Stimulated activated CD4-positive, alpha-beta T cell treated with anti-CD3 and anti-CD28 coated beads, Interleukin-12 subunit alpha, Interleukin-12 subunit beta, amount 100 ng/mL, for 48 hours (primary cell): ENCODE measurements at regions not wholly inside any gene's neighbourhood (a gene's known extent, or its start where the extent isn't known, plus 50 kb on each side); places are given as distances from the start of the nearest gene placed in this dataset.

Experiments used
- DNase-seq, 3 donors: peaks; one replicate each; pipeline ENCODE4 v3.0.0-alpha.2; 2020; ENCODE audit warnings: low read depth in 2 of 3, low spot score in 1 of 3

DNA sequence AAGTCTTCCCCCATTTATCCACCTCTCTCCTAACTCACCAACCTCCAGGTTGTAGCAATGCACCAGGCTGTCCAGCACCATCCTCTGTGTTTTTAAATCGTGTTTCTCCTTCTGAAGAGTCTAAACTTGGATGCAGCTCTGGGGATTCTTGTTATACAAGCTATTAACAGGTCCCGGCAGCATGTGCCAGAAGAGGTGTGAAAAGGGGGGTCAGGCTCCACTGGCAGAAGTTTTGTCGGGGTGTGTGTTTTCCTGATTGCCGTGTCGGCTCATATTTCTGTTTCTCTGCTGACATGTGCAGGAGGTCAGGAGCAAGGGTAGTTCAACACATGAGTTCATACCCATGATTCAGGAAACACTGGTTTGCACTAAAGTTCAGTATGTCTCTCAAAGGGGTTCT, 658.6 kb upstream of the CAMK1G start:
- no peak for DNase-seq

DNA sequence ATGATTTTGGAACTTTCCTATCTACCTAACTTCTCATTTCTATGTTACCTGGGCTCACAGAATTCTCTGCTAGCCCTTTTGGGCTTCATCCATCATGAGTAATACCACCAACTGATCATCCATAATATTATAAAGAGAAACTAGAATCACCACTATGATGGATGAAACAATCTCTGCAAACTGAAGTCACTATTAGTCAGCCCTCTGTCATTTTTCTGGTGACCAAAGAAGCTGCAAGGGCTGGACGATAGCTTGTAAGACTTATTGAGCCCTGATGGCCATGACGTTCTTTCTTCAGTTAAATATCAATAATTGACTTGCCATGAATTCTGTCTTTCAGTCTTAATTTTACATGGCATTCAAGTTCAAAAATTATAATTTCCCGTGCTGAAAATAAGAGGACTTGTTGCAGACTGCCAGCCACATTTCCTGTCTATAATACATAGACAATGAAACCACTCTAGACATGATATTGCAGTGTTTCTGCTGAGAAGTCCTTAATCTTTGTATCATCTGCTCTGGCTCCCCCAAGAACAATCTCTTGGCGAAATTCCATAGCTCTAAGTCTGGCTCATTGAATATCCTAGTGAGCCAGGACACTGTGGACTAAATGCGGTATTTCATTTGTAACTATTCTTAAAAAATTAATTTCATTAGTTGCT, 655.0 kb upstream of the CAMK1G start:
- no peak for DNase-seq

DNA sequence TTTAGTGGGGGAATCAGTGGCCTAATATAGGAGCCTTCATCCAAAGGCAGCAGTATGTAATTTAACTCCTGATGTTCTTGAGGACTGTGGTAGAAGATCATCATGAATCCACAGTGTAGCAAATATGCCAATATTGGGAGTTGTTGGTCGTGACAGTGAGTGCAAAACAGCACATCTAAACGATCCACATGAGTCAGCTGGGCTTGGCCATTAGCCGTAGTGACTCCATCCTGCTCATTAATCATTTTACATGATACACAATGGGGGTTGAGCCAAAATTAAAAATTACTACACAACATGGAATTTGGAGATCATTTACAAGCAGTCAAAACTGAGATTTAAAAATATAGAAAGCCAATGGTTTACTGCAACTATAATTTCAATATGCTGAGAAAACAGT, 653.9 kb upstream of the CAMK1G start:
- no peak for DNase-seq

DNA sequence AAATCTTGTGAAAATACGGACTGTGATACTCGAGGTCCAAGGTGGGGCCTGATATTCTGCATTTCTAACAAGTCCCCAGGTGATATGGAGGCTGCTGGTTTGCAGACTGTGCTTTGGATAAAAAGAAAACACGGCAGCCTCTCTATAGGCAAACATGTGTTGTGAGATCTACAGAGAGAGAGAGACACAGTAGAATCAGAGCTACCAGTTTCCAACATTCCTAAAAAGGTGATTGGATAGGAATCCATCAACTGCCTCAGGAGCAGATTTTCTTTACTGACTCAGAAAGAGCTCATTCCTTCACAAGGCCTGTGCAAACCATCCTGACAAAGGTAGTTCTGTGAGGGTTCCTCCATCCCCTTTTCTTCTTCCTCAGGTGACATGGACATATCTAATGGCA, 651.6 kb upstream of the CAMK1G start:
- no peak for DNase-seq

DNA sequence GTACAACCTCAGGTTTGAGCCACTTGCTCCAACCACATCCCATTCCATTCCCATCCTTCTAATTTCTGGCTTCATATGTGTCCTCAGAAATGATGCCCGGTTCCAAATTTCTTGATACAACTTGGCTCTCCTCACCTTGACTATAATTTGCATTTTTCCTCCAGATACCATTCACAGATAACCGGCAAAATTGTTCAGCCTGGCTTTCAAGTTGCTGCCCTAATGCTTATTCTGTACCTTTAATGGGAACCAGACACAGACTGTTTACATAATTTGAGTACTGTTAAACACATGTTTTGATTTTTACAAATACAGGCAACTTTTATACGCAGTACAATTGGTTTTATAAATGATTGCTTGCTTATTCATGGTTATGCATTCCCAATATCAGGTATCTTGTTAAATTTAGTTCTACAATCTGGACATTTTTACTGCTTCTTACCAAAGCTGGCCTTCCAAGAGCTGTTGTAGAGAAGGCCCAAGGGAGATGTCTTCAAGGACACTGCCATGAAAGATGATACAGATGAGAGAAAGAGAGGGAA, 649.5 kb upstream of the CAMK1G start:
- no peak for DNase-seq

DNA sequence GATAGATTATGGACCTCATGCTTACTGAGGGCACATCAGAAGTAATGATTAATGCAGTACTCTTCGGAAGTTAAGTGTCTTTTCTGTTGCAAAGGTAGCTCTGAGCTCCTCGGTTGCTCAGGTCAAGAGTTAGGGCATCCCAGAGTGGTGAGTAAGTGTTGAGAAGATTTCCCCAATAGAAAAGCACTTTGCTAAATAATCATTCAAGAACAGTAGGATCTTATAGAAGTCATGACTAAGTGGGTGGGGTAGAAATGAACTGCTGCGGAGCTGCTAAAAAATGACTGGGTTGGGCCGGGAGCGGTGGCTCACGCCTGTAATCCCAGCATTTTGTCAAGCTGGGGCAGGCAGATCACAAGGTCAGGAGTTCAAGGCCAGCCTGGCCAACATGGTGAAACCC, 648.6 kb upstream of the CAMK1G start:
- no peak for DNase-seq

DNA sequence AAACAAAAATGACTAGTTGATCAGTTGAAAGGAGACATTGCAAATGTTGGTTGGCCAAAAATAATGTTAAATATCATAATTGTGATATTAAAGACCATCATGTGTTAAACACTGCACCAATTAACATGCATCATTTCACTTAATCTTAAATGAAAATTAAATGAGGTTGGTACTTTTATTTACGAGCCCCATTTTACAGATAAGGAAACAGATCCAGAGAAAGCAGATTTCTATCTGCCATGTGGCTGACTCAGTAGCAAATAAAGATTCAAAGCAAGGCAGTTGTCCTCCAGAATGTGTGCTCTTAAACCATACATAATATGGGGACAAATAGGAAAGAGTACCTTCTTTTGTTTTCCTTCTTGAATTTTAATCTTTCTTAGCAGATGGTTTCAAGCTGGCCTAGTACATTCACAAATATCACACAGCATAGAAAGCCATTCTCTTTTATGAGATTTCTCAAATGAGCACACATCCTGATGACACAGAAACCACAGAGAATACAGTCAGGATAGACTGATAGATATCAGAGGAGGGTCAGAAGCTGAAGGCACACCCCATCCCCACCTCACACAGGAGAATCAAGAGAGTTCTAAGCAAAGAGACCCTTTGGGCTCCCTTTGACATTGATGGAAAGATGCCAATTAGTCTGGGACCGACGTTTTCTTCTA, 647.9 kb upstream of the CAMK1G start:
- no peak for DNase-seq

DNA sequence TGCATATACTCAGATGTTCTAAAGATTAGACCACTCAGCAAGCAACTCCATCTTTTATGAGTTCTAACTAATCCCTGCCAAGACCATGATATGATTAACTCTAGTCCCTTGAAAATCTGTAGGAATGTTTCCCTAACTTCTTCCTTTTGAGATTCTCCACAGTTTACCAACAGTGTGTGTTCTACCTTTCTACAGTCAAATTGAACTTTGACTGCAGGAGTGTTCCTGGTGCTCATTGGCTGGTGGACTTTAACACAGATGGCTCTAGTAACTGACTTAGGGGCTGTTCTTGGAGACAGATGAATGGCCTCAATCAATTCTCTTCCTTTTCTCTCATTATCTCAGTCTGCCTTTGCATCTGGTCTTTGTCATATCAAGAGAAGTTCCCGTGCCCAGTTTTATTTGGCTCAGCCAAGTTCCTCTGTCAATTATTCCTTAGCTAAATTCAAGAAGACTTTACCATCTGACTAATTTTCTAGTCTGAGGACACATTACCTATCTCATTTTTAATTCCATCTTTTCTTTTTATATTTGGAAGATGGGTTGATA, 643.9 kb upstream of the CAMK1G start:
- no peak for DNase-seq

DNA sequence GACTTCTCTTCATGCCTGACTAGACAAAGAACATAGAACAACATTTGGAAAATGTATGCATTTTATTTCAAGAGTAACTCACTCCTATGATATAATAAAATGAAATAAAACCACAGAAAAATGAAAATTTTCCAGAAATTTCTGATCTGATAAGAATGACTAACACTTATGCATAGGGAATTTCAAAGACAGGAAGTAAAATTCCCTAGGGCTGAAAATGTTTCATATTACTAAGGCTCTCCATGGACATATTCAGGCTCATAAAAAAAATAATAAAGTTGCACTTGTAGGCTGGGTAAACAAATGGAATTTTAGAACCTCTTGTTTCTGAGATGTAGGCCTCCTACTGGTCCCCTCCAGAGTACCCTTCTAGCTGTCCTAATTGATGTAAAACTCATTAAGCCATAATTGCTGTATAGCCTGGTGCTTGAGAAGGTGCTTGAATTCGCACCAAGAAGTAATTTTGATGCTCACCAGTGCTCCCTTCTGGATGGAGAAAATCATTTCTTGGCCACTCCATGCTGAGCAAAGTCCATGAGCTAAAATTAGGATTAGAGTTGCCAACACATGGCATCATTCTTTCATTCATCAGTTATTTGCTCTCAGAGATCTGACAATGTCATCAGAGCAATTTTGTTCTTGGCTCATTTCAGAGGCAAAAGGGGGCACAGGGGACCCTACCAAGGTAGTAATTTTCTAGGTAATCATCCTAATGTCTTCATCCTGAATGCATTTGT, 641.0 kb upstream of the CAMK1G start:
- no peak for DNase-seq

DNA sequence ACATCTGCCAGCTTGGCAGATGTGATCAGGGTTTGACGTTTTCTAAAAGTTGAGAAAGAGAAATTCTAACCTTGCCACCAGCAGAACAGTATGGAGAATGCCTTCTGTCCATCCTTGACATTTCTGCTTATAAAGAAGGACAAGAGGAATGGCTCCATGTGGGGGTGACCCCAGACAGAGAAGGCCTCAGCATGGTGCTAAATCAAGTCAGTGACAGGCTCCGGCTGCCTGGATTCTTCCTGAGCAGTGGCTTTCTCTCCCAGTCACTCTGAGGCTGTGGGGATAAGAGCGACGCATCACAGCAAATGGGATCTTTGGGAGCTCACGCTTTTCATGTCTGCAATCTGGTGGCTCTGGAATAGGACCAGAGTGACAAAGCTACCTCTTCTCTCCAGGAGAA, 640.2 kb upstream of the CAMK1G start:
- no peak for DNase-seq

DNA sequence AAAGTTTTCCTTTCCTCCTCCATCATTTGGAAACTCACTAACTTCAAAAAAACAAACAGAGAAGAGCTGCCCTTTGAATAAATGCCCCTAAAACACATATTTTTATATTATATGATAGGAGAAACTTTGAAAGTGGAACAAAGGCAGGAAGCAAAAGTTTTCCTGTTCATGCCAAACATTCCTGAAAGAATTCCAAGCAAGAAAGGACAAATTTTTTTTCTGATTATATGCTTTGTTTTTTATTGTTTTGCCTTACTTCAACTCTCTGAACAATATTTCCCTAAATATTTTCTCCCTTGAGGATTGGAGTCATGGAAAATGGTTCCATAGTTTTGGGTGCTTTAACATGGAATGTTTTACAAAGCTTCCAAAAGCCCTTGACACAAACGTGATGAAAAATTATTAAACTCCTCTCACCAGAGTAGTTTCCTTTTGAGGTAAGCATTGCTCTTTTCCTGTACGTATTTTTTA, 638.5 kb upstream of the CAMK1G start:
- no peak for DNase-seq

DNA sequence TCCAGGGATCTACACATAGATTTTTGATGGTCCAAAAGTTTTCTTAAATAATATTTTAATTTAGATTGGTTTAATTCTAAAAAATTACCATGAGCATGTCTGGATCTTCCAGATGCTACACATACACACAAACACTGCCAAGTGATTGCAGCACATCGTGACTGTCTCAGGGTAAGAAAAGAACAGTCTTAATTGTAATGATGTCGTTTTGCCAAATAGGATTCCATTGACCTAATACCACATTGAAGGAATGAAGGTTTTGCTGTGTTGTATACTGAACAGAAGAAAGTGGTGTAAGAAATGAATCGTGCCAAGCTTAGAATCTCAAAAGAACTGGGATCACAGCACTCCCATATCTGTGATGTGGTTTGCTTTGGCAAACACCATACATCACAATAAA, 633.3 kb upstream of the CAMK1G start:
- no peak for DNase-seq

DNA sequence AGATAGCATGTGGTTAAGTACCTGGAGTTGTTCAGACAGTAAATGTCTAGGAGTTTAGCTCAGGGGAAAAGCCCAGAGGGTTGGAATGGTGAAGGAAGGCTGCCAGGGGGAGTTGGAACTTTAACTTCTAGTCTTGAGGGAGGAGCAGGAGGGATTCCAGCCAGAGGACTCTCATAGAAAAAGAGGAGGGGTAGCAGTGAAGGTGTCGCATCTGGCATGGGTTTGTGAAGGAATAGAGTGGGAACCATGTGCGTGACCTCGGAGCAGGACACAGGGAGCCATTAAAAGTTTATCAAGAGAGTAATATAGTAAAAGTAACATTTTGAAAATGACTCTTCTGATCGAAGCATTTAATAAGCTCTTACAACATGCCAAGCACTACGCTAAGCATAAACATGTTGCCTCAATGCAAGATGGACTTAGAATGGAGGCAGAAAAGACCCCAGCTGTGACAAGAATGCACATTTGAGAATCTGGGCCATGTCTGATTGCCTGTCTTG, 632.4 kb upstream of the CAMK1G start:
- no peak for DNase-seq

DNA sequence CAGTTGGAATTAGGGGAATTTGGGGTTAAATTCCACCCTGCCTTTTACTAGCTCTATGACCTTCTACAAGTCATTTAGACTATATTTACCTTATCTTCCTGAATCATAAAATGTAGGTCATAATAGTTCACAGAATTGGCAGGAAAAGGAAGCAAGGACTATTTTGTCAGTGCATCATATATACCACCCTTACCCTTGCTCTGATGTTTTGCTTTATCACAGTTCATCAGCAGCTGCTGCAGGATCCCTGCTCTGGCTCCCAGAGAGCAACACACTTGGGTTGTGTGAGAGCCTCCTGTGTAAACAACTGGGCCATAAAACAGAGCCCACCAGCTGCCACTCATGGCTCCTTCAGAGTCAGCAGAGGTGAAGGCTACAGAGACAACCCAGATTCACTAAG, 631.6 kb upstream of the CAMK1G start:
- DNase-seq: no peak

DNA sequence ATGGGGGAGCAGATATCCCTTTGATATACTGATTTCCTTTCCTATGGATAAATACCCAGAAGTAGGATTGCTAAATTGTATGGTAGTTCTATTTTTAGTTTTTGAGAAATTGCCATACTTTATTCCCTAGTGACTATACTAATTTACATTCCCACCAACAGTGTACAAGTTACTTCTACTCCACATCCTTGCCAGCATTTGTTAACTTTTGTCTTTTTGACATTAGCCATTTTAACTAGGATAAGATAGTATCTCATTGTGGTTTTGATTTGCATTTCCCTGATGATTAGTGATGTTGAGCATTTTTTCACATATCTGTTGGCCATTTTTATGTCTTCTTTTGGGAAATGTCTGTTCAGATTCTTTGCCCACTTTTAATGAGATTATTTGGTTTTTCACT, 620.6 kb upstream of the CAMK1G start:
- no peak for DNase-seq

DNA sequence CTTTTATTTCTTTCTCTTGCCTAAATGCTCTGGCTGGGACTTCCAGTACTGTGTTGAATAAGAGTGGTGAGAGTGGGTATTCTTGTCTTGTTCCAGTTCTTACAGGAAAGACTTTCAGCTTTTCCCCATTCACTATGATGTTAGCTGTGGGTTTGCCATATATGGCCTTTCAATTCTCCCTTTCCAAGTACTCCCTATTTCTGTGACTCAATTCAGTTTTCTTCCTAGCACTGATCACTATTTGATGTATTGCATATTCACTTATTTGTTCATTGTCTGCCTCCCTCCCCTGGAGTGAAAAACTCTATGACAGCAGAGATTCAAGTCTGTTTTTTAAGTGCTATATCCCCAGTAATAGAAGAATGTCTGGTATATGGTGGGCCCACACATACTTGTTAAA, 618.2 kb upstream of the CAMK1G start:
- no peak for DNase-seq

DNA sequence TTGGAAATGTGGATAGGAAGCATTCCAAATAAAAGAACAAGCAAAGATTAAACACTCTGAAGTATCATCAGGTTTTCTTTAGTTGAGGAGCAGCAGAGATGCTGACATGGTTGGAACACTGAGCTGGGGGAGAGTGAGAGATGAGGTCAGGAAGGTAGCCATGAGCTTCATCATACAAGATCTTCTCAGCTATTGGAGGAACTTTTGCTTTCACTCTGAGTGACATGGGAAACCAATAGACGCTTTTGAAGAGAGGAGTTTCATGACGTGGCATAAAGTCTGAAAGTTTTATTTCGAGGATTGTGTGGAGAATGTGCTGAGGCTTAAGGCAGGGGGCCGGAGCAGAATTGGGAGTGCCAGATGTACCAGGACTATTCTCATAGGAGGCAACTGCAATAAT, 616.2 kb upstream of the CAMK1G start:
- DNase-seq: no peak

DNA sequence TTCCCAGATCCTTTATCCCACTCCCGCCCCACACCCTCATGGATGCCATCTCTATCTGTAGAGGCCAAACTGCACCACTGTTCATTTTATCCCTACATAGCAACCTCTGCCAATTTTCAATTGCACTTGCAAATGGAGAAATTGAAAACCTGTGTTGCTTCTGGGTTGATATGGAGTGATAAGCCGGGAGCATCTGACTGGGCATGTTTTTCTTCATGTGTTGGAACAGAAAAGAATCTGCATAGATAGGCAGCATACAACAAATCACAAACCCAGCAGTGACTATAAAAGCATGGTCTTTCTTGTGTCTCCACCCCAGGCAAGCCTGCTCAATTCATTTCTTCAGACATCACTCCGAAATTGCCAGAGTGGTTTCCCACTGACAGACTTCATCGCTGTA, 608.8 kb upstream of the CAMK1G start:
- DNase-seq: no peak

DNA sequence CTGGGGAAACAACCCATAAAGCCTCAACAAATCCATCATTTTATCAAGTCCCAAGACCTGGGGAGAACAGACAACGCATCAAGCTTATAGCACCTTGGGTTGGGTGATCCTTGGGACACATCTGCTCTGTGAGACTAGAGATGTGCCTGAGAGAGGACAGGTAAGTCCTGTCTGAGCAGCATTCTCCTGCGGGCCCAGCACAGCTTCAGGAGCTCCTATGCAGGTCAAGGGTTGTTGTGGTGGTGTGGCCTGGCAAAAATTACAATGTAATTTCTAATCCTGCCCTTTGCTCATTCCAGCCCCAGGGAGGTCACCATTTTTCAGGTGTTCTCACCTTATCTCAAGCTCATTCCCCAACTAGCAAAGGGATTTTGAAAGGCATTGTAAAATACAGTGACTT, 608.1 kb upstream of the CAMK1G start:
- no peak for DNase-seq

DNA sequence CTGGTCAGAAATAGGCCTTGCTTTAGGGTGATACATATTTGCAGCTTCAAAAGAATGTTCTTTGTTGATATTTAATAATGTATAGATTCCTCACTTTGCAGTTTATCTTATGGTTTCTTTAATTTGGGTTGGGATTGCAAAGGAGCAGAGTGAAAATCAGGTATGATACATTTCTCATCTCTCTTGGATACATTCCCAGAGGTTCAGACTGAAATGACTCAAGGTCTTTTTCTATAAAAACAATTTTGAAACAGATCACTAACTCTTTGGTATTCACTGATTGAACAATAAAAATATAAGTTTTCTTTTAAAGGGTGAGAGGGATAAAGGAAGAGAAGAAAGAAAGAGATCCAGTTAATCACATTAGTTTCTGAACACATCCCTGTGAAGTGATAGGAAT, 606.5 kb upstream of the CAMK1G start:
- DNase-seq: no peak

DNA sequence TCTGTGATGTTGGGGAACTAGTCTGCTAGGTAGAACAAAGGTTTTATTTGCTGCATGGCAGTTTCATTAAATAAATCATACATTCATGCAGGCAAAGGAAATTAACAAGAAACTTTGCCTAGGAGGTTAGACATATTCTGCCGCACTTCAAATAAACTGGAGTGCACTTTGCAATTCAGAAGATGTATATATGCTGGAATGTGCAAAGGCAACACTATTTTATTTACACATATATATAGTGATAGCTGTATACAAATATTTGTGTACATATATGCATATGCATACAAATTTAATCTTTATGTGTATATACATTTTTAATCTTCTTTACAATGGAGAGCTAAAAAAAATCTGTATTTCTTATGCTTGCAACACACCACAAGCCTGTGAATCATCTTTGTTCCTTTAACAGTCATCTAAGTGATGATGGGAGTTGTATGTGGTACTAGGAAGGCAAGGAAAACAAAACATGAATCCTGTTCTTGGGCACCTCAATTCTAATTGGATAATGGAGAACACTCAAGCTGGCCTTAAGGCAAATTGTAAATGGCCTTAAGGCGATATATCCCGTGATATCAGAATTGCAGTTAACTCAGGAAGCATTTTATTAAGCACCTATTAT, 605.8 kb upstream of the CAMK1G start:
- no peak for DNase-seq
